IMR-90 (cell line): ENCODE measurements at regions not wholly inside any gene's neighbourhood (a gene's known extent, or its start where the extent isn't known, plus 50 kb on each side); places are given as distances from the start of the nearest gene placed in this dataset.

ENCODE experiments used
- ATAC-seq: fragments of 200-7000 bp; cut with Tn5 transposase; 2 replicates; pipeline ENCODE4 v1.9.1; 2020; ENCODE audit warnings: low read depth, mild to moderate bottlenecking, moderate library complexity
- BruUV-seq: library from RNA; stranded (reverse); fragments of 400-500 nt; replicated peaks from 2 replicates; lab custom pipeline; 2021; lab: Mats Ljungman, UMichigan
- CTCF ChIA-PET: fragments of 300-600 bp; formaldehyde crosslinking; extraction: SDS; loops from one replicate; lab custom pipeline; 2021; ENCODE audit warnings: antibody characterized with exemption; lab: Yijun Ruan, JAX
- POLR2A ChIA-PET: fragments of 300-600 bp; sonication (Branson Sonifier 250); formaldehyde crosslinking; loops from one replicate; lab custom pipeline; 2022; ENCODE audit warnings: antibody characterized with exemption; ENCODE audit not compliant: unreplicated experiment; lab: Charles Lee
- DNase-seq: peaks from one replicate; pipeline ENCODE4 v3.0.0; 2013
- H2AFZ ChIP-seq: replicated peaks from 2 replicates; pipeline ENCODE3; 2013; ENCODE audit warnings: low read length, mild to moderate bottlenecking; ENCODE audit not compliant: poor library complexity
- H2AK5ac ChIP-seq: 2 replicates; pipeline ENCODE4 v1.6.1; 2013; ENCODE audit warnings: low read depth, low read length, inconsistent platforms
- H2AK9ac ChIP-seq: replicated peaks from 2 replicates; pipeline ENCODE3; 2013; ENCODE audit warnings: mild to moderate bottlenecking, low read depth, low read length, moderate library complexity; ENCODE audit not compliant: poor library complexity
- H2BK120ac ChIP-seq: 2 replicates; pipeline ENCODE4 v1.6.1; 2013; ENCODE audit warnings: low read depth, low read length, inconsistent platforms
- H2BK15ac ChIP-seq: 3 replicates; pipeline ENCODE4 v1.6.1; 2013; ENCODE audit warnings: low read depth, low read length, inconsistent platforms
- H2BK20ac ChIP-seq: 2 replicates; pipeline ENCODE4 v1.6.1; 2013; ENCODE audit warnings: low read depth, mild to moderate bottlenecking, inconsistent platforms, low read length, moderate library complexity
- H2BK5ac ChIP-seq: 2 replicates; pipeline ENCODE4 v1.6.1; 2013; ENCODE audit warnings: mild to moderate bottlenecking, low read depth, low read length, inconsistent platforms; ENCODE audit not compliant: poor library complexity, severe bottlenecking
- H3K14ac ChIP-seq: replicated peaks from 2 replicates; pipeline ENCODE4 v1.6.1; 2013; ENCODE audit warnings: low read depth, low read length, inconsistent platforms
- H3K18ac ChIP-seq: 2 replicates; pipeline ENCODE4 v1.6.1; 2013; ENCODE audit warnings: low read depth, low read length, control low read depth
- H3K23ac ChIP-seq: 2 replicates; pipeline ENCODE4 v1.6.1; 2013; ENCODE audit warnings: low read depth, low read length, inconsistent platforms
- H3K27ac ChIP-seq: 2 replicates; pipeline ENCODE4 v1.5.1; 2013; ENCODE audit warnings: mild to moderate bottlenecking, control low read depth, low read length; ENCODE audit not compliant: insufficient read depth
- H3K27me3 ChIP-seq: 2 replicates; pipeline ENCODE4 v1.6.1; 2013; ENCODE audit warnings: low read length; ENCODE audit not compliant: control insufficient read depth, insufficient read depth
- H3K36me3 ChIP-seq: 2 replicates; pipeline ENCODE4 v1.6.1; 2013; ENCODE audit warnings: low read length, mixed read lengths; ENCODE audit not compliant: control insufficient read depth, insufficient read depth
- H3K4ac ChIP-seq: 2 replicates; pipeline ENCODE4 v1.6.1; 2013; ENCODE audit warnings: low read depth, low read length, inconsistent platforms
- H3K4me1 ChIP-seq: 2 replicates; pipeline ENCODE4 v1.6.1; 2013; ENCODE audit warnings: low read length, mixed read lengths; ENCODE audit not compliant: control insufficient read depth, insufficient read depth
- H3K4me2 ChIP-seq: 2 replicates; pipeline ENCODE4 v1.6.1; 2013; ENCODE audit warnings: low read depth, mild to moderate bottlenecking, control low read depth, low read length, moderate library complexity
- H3K4me3 ChIP-seq: 2 replicates; pipeline ENCODE4 v1.5.1; 2013; ENCODE audit warnings: low read depth, mild to moderate bottlenecking, control low read depth, low read length, moderate library complexity; ENCODE audit not compliant: insufficient read depth
- H3K56ac ChIP-seq: 2 replicates; pipeline ENCODE4 v1.6.1; 2013; ENCODE audit warnings: low read length, inconsistent platforms; ENCODE audit not compliant: insufficient read depth; ENCODE audit errors: extremely low read depth
- H3K79me1 ChIP-seq, 2 experiments: 2 replicates each; pipeline ENCODE4 v1.6.1; 2013; ENCODE audit warnings: low read length in 2 of 2, inconsistent platforms in 1 of 2, low read depth in 1 of 2
- H3K9ac ChIP-seq: 2 replicates; pipeline ENCODE4 v1.6.1; 2013; ENCODE audit warnings: low read depth, low read length, control low read depth
- H3K9me1 ChIP-seq: 2 replicates; pipeline ENCODE4 v1.6.1; 2013; ENCODE audit warnings: low read length, inconsistent platforms; ENCODE audit not compliant: insufficient read depth
- H3K9me3 ChIP-seq: 2 replicates; pipeline ENCODE4 v1.6.1; 2013; ENCODE audit warnings: low read length; ENCODE audit not compliant: control insufficient read depth, insufficient read depth
- H4K20me1 ChIP-seq: 2 replicates; pipeline ENCODE4 v1.6.1; 2013; ENCODE audit warnings: low read length, inconsistent platforms; ENCODE audit not compliant: insufficient read depth
- H4K5ac ChIP-seq: 2 replicates; pipeline ENCODE4 v1.6.1; 2013; ENCODE audit warnings: mild to moderate bottlenecking, low read depth, low read length, control low read depth
- H4K8ac ChIP-seq, 2 experiments: 2 replicates each; pipeline ENCODE4 v1.6.1; 2013; ENCODE audit warnings: low read depth in 2 of 2, low read length in 2 of 2, control low read depth in 1 of 2, inconsistent platforms in 1 of 2
- H4K91ac ChIP-seq: 2 replicates; pipeline ENCODE4 v1.6.1; 2013; ENCODE audit warnings: low read depth, low read length, inconsistent platforms; ENCODE audit not compliant: insufficient read depth
- BHLHE40 ChIP-seq: fragments of 150-350 bp; IDR thresholded peaks from 2 replicates; pipeline ENCODE4 v1.6.1; 2016; ENCODE audit warnings: mild to moderate bottlenecking, low read depth, low read length
- CEBPB ChIP-seq: IDR thresholded peaks from 2 replicates; pipeline ENCODE4 v1.6.1; 2012; ENCODE audit warnings: low read depth, low read length, improper control_type of control experiment
- CHD1 ChIP-seq: IDR thresholded peaks from 2 replicates; pipeline ENCODE4 v1.6.1; 2012; ENCODE audit warnings: low read depth, low read length, improper control_type of control experiment
- CTCF ChIP-seq: conservative IDR thresholded peaks from 2 replicates; pipeline ENCODE4 v1.5.1; 2012; ENCODE audit warnings: mild to moderate bottlenecking, low read depth, low read length, improper control_type of control experiment
- ELK1 ChIP-seq: fragments of 150-350 bp; IDR thresholded peaks from 2 replicates; pipeline ENCODE4 v1.6.1; 2016; ENCODE audit warnings: low read depth, mild to moderate bottlenecking, low read length, moderate library complexity, borderline replicate concordance
- FOS ChIP-seq: fragments of 150-350 bp; IDR thresholded peaks from 2 replicates; pipeline ENCODE4 v1.6.1; 2016; ENCODE audit warnings: low read depth, low read length
- MAFK ChIP-seq: IDR thresholded peaks from 2 replicates; pipeline ENCODE4 v1.6.1; 2012; ENCODE audit warnings: low read depth, low read length, improper control_type of control experiment
- MAZ ChIP-seq: IDR thresholded peaks from 2 replicates; pipeline ENCODE4 v1.6.1; 2012; ENCODE audit warnings: low read depth, mild to moderate bottlenecking, low read length, improper control_type of control experiment, moderate library complexity, borderline replicate concordance
- MXI1 ChIP-seq: IDR thresholded peaks from 2 replicates; pipeline ENCODE4 v1.6.1; 2012; ENCODE audit warnings: low read depth, mild to moderate bottlenecking, low read length, moderate library complexity, borderline replicate concordance
- NFE2L2 ChIP-seq: fragments of 150-350 bp; IDR thresholded peaks from 2 replicates; pipeline ENCODE4 v1.6.1; 2016; ENCODE audit warnings: low read depth, mild to moderate bottlenecking, low read length
- POLR2A ChIP-seq: IDR thresholded peaks from 2 replicates; pipeline ENCODE4 v1.6.1; 2012; ENCODE audit warnings: mild to moderate bottlenecking, low read depth, low read length
- RAD21 ChIP-seq: IDR thresholded peaks from 2 replicates; pipeline ENCODE4 v1.6.1; 2012; ENCODE audit warnings: low read length, improper control_type of control experiment
- RCOR1 ChIP-seq: IDR thresholded peaks from 2 replicates; pipeline ENCODE4 v1.6.1; 2012; ENCODE audit warnings: mild to moderate bottlenecking, low read length, improper control_type of control experiment; ENCODE audit not compliant: insufficient replicate concordance
- RFX5 ChIP-seq: IDR thresholded peaks from 2 replicates; pipeline ENCODE4 v1.8.0; 2012; ENCODE audit warnings: low read depth, mild to moderate bottlenecking, low read length, moderate library complexity
- SMC3 ChIP-seq: fragments of 150-350 bp; IDR thresholded peaks from 2 replicates; pipeline ENCODE4 v1.6.1; 2016; ENCODE audit warnings: low read depth, mild to moderate bottlenecking, antibody characterized with exemption, low read length, moderate library complexity
- USF2 ChIP-seq: fragments of 150-350 bp; IDR thresholded peaks from 2 replicates; pipeline ENCODE4 v1.6.1; 2017; ENCODE audit warnings: mild to moderate bottlenecking, antibody characterized with exemption, low read length, low read depth
- WGBS, 2 experiments: methylation state at CpG; one replicate each; pipeline versions ENCODE4 v1.1.5 to v1.1.7; 2013; ENCODE audit warnings: missing lambda C conversion rate in 2 of 2; ENCODE audit not compliant: insufficient read length in 1 of 2; ENCODE audit errors: extremely low coverage in 2 of 2; 5-methylcytosine and 5-hydroxymethylcytosine counted together
- dilution Hi-C: fragments of 300-500 bp; cut with HindIII; formaldehyde crosslinking; loops from one replicate; pipeline ENCODE4 v1.14.3; 2018; ENCODE audit warnings: low sequenced_read_pairs; ENCODE audit not compliant: unreplicated experiment
- in situ Hi-C: fragments of 300-500 bp; cut with MboI; formaldehyde crosslinking; loops from 3 replicates; pipeline ENCODE4 v1.14.3; 2019; ENCODE audit warnings: low sequenced_read_pairs, inconsistent platforms, mixed read lengths
- intact Hi-C: fragments of 100-400 bp; cut with micrococcal nuclease; formaldehyde crosslinking; loops from 2 replicates; pipeline ENCODE4 v1.10.0; 2022

- Histone ChIP-seq H3K36me3 (no peaks in the 10 kb centered on the region), H3K14ac (no peak overlapping the region), H2BK5ac (no peak overlapping the region), H3K4me3 (no peak overlapping the region), H3K79me1 (no peaks in the 10 kb centered on the region), H3K56ac (no peak overlapping the region), H4K91ac (no peak overlapping the region), H3K27me3 (no peaks in the 10 kb centered on the region), H3K4me1 (no peaks in the 10 kb centered on the region), H2BK20ac (no peak overlapping the region), H3K4ac (no peak overlapping the region), H3K9me1 (no peaks in the 10 kb centered on the region), H4K5ac (no peak overlapping the region), H3K9ac (no peak overlapping the region), H3K9me3 (peaks cover 2% of the 10 kb centered on the region; the same call in 1 of the 2 replicates), H2AFZ (no peak overlapping the region), H3K27ac (no peak overlapping the region), H2BK15ac (no peak overlapping the region), H2AK5ac (no peak overlapping the region), H2AK9ac (no peak overlapping the region), H4K20me1 (no peaks in the 10 kb centered on the region), H3K23ac (no peak overlapping the region), H3K4me2 (no peak overlapping the region), H2BK120ac (no peak overlapping the region), H3K18ac (no peak overlapping the region), H4K8ac (no peak overlapping the region)
- in situ Hi-C loops = no loop called here
- intact Hi-C loops = no loop called here
- TF ChIP-seq NFE2L2 (no peak), BHLHE40 (no peak), FOS (no peak), MAFK (no peak), SMC3 (no peak), CEBPB (no peak), MXI1 (no peak), USF2 (no peak), RFX5 (no peak), ELK1 (no peak), CHD1 (no peak), RCOR1 (no peak), CTCF (no peak), RAD21 (no peak), MAZ (no peak), POLR2A (no peak)
- BruUV-seq = no TSS peak
- POLR2A ChIA-PET = no interaction called here
- CTCF ChIA-PET = no interaction called here
- DNase-seq = no peak
- no CpG with 5 or more reads among the region's 5 CpGs for WGBS, 2 experiments
- ATAC-seq = no peak
- dilution Hi-C loops = no loop called here
Measured at GRCh38 chr7:125526958-125527357, 597.3 kb upstream of the POT1 start.
